ENCODE measurements at regions not wholly inside any gene's neighbourhood (a gene's known extent, or its start where the extent isn't known, plus 50 kb on each side); places are given as distances from the start of the nearest gene placed in this dataset.
A peak's percentile ranks its signal among the peaks of the same experiment; 100 is the strongest.
"Not testable (repeated sequence)": the region's sequence is repeated elsewhere in the genome, so short reads cannot be mapped to it uniquely, and the experiment has no call there.

DNA sequence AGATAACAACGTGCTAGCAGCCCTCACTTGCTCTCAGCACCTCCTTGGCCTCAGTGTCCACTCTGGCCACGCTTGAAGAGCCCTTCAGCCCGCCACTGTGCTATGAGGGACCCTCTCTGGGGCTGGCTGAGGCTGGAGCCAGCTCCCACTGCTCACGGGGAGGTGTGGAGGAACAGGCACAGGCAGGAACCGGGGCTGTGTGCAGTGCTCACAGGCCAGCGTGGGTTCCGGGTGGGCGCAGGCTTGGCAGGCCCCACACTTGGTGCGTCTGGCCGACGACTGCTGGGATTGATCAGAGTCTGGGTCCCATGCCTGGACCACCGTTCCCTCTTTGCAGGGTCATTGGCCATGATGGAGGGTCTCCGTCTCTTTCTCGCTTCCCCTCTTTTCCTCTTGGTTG, 194.3 kb upstream of the GRAMD2B start:
- no peak for DNase-seq

- DNase-seq = no peak
Observed at GRCh38 chr5:126233256-126233655, 190.0 kb upstream of the GRAMD2B start.

- peak; percentile 52 to 71 for DNase-seq
Observed at GRCh38 chr5:126234563-126235195, 188.5 kb upstream of the GRAMD2B start.

DNA sequence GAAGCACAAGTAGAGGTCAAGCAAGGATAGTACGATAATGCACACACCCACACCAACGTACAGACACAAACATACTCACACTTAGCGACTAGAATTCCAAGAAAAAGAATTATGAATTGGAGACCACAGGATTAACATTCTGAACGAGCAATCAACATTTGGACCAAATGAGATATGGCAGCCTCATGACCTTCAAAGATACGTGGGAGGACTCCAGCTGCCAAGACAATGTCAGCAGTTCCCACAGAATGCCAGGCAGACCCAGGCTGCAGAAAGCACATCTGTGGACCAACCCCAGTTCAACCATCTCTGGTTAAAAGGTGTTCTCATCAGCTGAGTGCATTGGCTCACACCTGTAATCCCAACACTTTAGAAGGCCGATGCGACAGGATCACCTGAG, 187.6 kb upstream of the GRAMD2B start:
- no peak for DNase-seq

DNA sequence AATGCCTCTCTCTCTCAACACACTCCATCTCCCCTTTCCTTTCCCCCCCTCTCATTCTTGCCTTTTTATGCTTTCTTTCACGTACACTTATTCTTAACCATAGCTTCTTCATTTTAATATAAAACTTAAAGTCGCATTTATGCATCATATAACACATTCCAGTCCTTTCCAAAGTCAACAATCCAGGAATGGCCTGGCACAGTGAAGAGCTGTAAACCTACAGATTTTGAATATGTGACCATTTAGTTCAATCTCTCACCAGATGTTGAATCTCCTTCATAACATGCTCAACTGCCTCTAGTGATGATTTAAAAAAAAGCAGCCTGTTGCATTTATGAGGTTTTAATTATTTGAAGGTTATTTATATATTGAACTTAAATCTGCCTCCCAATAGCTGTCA, 186.2 kb upstream of the GRAMD2B start:
- no peak for DNase-seq

DNA sequence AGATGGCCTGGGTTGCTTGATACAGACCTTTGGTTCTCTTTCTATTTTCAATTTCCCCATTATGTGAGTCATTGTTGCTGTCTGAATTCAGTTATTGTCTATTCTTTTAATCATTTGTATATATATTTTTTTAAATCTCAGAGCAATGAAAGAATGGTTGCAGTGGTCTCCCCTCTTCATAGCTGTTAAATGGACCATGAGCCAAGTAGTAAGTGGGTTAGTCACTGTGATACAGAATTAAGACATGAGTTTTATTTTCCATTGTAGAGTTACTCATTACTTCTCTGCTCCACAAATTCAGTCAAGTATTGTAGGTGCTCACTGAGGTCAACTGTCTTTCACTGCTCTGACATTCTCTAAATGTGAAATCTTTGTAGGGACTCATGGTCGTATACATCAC, 174.6 kb upstream of the GRAMD2B start:
- no peak for DNase-seq

DNA sequence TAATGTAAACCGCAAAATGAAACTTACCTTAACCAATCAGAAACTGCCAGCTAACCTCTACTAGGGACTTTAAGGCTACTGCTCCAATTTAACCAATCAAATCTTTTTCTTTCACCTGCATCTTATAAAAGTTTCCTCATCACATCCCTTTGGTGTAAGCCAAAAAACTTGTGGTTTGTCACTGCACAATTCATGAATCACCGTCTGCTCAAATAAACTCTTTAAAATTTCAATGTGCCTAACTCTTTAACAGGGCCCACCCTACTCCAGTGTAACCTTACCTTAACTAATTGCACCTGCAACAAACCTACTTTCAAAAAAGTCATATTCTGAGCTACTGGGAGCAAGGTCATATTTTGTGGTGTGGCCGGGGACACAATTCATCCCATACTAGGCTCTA, 172.2 kb upstream of the GRAMD2B start:
- DNase-seq = no peak

GRCh38 chr5:126253406-126253805, 169.8 kb upstream of the GRAMD2B start:
- DNase-seq = no peak

- DNase-seq = no peak
Observed at GRCh38 chr5:126263591-126264184, 159.5 kb upstream of the GRAMD2B start.

DNA sequence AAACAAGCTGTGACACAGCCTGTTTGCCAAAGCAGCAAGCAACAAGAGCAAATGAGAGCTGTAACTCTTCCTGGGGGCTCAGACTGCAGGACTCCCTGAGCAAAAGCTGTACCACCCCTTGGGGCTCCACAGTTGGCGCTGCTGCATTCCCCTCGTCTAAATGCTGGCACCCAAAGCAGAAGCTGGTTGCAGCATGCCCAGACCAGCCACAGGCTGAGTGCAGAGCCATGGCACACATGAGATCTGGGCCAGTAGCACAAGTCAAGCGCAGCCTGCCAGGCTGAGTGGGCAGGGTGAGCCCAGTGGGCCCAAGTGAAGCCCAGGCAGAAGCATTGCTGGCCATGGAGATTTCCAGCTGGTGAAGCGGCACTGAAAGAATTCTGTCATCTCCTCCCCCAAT, 157.3 kb upstream of the GRAMD2B start:
- DNase-seq = no peak

DNA sequence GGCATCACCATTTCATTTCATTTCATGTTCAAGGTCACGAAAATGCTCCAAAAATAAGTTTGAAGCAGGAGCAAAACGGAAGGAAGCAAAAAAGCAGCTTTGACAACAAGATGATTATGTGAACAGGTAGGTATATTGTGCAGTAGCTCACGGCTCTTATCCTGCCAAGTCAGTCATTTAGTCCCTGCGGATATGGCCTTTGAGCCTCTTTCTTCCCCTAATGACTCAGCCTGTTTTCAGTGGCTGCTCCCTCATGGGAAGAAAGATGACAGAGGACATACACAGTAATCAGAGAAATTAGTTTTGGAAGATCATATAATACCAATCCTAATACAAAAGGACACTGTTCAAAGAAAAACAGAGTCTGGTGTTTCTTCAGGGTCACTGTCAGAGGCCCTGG, 155.8 kb upstream of the GRAMD2B start:
- no peak for DNase-seq

DNA sequence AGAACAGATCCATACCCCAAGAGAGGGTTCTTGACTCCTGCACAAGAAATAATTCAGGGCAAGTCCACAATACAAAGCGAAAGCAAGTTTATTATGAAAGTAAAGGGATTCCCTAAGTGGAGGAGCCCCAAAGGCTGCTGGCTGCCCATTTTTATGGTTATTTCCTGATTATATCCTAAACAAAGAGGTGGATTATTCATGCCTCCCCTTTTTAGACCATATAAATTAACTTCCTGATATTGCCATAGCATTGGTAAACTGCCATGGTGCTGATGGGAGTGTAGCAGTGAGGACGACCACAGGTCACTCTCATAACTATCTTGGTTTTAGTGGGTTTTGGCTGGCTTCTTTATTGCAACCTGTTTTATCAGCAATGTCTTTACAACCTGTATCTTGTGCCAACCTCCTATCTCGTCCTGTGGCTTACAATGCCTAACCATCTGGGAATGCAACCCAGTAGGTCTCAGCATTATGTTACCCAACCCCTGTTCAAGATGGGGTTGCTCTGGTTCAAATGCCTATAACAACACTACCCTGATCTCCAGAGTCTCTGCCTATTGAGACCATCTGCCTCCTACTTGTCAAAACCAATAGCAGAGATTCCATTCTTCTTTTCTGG, 154.4 kb upstream of the GRAMD2B start:
- DNase-seq = no peak

DNA sequence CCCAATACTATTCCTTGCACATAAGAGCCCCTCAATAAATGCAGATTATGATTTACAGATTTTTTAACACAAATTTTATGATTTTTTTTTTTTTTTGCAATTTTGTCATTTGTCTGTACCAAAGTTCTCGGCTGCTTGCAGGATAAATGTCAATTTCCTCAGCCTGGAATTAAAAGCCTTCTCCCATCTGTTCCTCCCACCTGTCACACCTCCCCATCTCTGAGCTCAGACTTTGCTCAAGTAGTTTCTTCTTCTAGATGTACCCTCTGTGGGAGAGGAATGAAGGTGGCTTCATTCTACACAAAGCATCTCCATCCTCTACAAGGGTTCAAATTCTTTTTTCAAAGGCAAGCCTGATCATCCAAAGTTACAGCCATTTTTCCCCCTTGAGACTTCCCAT, 153.7 kb upstream of the GRAMD2B start:
- no peak for DNase-seq

GRCh38 chr5:126271141-126271540, 152.1 kb upstream of the GRAMD2B start:
- DNase-seq = no peak

DNA sequence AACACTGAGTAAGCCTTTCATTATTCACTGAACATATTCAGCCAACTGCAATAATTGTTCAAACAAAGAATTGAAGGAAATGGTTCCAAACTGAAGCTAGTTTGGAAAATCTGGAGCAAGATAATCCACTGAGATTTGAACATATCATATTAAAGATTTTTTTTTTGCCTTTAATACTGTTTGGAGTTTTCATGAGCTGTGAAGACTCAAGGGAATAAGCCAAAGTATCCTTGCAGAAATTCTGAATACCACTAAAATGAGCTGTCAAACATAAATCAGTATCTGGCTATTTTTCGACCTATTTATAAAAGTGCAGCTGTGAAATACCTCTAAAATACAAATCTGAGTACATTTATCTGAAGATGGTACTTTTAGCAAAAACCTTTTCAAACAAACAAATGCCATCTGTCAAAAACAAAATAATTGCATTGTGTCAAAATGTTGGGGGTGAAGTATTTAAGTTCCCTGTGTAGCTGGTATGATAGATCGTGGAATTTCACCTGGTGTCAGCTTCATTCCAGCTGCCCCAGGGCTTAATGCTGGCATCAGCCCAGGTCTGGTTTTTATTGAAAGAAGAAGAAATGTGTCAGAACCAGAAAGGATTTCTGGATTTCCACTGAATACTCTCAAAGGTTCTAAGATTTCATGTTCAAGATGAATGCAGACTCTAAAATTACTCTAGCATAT, 149.0 kb upstream of the GRAMD2B start:
- peak; percentile 78 to 89 for DNase-seq

- peak; percentile 41 to 53 for DNase-seq
Observed at GRCh38 chr5:126274763-126275125, 148.5 kb upstream of the GRAMD2B start.

DNA sequence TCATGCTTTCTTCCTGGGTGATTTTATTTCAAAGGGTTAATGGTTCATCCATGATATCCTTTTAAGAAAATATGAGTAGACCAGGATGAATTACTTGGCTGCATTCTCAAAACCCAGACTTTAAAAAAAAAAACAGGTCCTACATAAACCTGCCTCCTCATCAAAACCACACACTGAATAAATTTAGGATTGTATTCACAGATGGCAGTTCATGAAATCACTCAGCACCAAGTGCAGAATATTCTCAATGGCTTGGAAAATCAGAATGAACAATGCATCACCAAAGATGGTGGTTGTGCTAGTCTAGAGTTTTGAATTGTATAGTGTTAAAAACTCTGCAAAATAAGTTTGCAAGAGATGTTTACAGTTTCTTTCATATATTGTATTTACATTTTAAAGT, 145.4 kb upstream of the GRAMD2B start:
- no peak for DNase-seq

GRCh38 chr5:126280343-126280742, 142.9 kb upstream of the GRAMD2B start:
- DNase-seq = no peak

- no peak for DNase-seq
Observed at GRCh38 chr5:126280846-126281245, 142.4 kb upstream of the GRAMD2B start.

DNA sequence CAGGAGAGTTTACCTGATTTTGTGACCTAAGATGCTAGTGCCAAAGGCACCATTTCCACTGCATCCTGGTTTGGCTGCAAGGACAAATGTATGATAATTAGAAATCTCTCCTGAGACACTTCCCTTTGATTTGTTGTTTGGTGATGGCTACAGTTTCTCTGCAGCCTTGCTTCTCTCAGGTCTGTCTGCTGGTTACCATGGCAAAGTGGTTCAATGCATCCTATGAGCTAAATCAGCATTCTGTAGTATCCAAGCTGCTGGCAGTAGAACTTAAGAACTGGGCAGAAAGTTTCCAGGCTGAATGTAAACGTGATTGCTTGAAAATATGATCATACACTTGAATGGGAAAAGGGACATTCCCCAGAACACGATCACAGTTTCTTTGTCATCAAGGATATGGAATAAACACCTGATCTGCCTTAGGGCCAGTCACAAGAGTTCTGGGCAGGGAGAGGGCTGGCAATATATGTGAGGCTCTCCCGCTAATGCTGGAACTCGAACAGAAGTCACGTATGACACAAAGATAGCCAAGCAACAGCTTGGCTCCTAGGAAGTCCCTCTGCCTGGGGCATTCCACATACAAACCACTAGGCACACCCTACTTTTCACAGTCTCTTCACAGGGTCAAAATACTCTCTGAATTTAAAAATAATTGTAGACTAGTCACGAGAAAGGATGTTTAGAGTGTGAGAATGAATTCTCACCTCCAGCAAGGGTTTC, 138.1 kb upstream of the GRAMD2B start:
- no peak for DNase-seq

DNA sequence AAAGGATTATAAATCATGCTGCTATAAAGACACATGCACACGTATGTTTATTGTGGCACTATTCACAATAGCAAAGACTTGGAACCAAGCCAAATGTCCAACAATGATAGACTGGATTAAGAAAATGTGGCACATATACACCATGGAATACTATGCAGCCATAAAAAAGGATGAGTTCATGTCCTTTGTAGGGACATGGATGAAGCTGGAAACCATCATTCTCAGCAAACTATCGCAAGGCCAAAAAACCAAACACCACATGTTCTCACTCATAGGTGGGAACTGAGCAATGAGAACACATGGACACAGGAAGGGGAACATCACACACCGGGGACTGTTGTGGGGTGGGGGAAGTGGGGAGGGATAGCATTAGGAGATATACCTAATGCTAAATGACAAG, 127.1 kb upstream of the GRAMD2B start:
- not testable (repeated sequence) for DNase-seq

DNA sequence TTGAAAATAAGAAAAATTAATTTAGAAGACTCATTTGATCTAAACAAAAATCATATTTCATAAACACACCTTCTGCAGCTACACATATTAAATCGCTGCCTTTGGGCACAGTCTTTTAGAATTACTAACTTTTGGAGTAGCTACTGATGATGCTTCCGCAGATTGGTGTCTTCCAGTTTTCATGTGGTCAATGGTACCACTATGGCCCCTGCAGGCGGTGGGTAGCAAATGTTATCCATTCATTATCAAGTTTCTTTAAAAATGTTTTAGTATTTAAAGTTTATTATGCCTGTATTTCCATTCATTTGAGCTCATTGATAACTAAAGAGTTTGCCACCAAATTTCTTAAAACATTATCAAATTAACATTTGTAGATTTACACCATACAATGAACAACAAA, 122.9 kb upstream of the GRAMD2B start:
- DNase-seq = no peak

GRCh38 chr5:126301056-126301455, 122.2 kb upstream of the GRAMD2B start:
- no peak for DNase-seq

DNA sequence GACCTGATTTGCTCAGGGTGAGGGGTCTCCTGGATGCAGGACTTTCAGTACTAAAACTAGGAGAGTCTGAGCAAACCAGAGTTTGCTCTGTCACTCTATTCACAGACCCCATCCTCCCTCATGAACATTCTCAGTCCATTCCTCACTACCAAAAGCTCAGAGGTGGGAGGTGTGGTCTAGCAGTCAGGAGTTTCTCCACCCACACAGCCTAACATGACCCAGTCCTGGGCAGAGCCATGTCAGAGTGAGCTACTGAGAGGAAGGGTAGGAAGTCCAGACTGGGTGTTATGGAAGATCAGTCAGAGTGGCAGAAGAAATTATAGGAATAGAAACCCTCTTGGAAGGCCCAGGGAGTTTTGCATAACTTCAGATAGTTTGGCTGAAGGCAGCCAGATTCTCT, 113.3 kb upstream of the GRAMD2B start:
- DNase-seq = no peak
